Ishikawa (cell line): ENCODE measurements at regions not wholly inside any gene's neighbourhood (a gene's known extent, or its start where the extent isn't known, plus 50 kb on each side); places are given as distances from the start of the nearest gene placed in this dataset.

ENCODE experiments used
- CEBPB ChIP-seq: IDR thresholded peaks from 2 replicates; pipeline ENCODE4 v1.6.1; 2012
- CREB1 ChIP-seq: IDR thresholded peaks from 2 replicates; pipeline ENCODE4 v1.6.1; 2012; ENCODE audit warnings: low read depth
- EGR1 ChIP-seq: IDR thresholded peaks from 2 replicates; pipeline ENCODE4 v1.6.1; 2012
- EP300 ChIP-seq: IDR thresholded peaks from 2 replicates; pipeline ENCODE4 v1.6.1; 2012; ENCODE audit warnings: borderline replicate concordance
- FOXM1 ChIP-seq: IDR thresholded peaks from 2 replicates; pipeline ENCODE4 v1.6.1; 2012; ENCODE audit warnings: low read depth, borderline replicate concordance
- MAX ChIP-seq: IDR thresholded peaks from 2 replicates; pipeline ENCODE4 v1.6.1; 2012
- NFIC ChIP-seq: IDR thresholded peaks from 2 replicates; pipeline ENCODE4 v1.6.1; 2012
- RAD21 ChIP-seq: IDR thresholded peaks from 2 replicates; pipeline ENCODE4 v1.6.1; 2012; ENCODE audit warnings: low read depth
- TAF1 ChIP-seq: IDR thresholded peaks from 2 replicates; pipeline ENCODE4 v1.6.1; 2012; ENCODE audit warnings: low read depth, mild to moderate bottlenecking
- TCF12 ChIP-seq: IDR thresholded peaks from 2 replicates; pipeline ENCODE4 v1.6.1; 2012; ENCODE audit warnings: low read depth
- TEAD4 ChIP-seq: IDR thresholded peaks from 2 replicates; pipeline ENCODE4 v1.6.1; 2012
- USF1 ChIP-seq: IDR thresholded peaks from 2 replicates; pipeline ENCODE4 v1.6.1; 2012
- YY1 ChIP-seq: IDR thresholded peaks from 2 replicates; pipeline ENCODE4 v1.6.1; 2012; ENCODE audit warnings: low read depth
- ZBTB7A ChIP-seq: IDR thresholded peaks from 2 replicates; pipeline ENCODE4 v1.6.1; 2012; ENCODE audit warnings: low read depth
- TF ChIP-seq, protein P1 (sequence below): IDR thresholded peaks from 2 replicates; pipeline ENCODE4 v1.6.1; 2012; ENCODE audit warnings: low read depth, mild to moderate bottlenecking

DNA sequence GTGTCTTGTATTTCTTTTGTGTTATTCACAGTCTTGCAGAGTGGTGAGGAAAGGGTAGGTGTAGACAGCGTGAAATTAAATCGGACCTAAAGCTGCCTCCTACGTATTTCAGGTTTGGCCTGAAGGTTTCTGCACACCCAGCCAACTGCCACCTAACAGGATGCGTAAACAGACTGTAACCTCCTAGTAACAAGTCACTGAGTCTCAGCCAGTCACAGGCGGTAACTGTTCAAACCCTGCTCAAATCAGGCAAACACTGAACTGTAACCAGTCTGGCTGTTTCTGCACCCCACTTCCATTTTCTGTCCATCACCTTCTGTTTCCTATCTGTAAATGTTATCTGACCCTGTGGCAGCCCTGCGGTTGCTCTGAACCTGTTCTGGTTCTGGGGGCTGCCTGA, 87.1 kb downstream of the ADAMTS15 start:
- TF ChIP-seq FOXM1 (no peak), YY1 (no peak), TEAD4 (no peak), EGR1 (no peak), TAF1 (no peak), TCF12 (no peak), USF1 (no peak), RAD21 (no peak), MAX (no peak), NFIC (no peak), CREB1 (no peak), CEBPB (no peak), EP300 (no peak), ZBTB7A (no peak)
- TF ChIP-seq, protein P1, sequence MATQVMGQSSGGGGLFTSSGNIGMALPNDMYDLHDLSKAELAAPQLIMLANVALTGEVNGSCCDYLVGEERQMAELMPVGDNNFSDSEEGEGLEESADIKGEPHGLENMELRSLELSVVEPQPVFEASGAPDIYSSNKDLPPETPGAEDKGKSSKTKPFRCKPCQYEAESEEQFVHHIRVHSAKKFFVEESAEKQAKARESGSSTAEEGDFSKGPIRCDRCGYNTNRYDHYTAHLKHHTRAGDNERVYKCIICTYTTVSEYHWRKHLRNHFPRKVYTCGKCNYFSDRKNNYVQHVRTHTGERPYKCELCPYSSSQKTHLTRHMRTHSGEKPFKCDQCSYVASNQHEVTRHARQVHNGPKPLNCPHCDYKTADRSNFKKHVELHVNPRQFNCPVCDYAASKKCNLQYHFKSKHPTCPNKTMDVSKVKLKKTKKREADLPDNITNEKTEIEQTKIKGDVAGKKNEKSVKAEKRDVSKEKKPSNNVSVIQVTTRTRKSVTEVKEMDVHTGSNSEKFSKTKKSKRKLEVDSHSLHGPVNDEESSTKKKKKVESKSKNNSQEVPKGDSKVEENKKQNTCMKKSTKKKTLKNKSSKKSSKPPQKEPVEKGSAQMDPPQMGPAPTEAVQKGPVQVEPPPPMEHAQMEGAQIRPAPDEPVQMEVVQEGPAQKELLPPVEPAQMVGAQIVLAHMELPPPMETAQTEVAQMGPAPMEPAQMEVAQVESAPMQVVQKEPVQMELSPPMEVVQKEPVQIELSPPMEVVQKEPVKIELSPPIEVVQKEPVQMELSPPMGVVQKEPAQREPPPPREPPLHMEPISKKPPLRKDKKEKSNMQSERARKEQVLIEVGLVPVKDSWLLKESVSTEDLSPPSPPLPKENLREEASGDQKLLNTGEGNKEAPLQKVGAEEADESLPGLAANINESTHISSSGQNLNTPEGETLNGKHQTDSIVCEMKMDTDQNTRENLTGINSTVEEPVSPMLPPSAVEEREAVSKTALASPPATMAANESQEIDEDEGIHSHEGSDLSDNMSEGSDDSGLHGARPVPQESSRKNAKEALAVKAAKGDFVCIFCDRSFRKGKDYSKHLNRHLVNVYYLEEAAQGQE, result no peak

DNA sequence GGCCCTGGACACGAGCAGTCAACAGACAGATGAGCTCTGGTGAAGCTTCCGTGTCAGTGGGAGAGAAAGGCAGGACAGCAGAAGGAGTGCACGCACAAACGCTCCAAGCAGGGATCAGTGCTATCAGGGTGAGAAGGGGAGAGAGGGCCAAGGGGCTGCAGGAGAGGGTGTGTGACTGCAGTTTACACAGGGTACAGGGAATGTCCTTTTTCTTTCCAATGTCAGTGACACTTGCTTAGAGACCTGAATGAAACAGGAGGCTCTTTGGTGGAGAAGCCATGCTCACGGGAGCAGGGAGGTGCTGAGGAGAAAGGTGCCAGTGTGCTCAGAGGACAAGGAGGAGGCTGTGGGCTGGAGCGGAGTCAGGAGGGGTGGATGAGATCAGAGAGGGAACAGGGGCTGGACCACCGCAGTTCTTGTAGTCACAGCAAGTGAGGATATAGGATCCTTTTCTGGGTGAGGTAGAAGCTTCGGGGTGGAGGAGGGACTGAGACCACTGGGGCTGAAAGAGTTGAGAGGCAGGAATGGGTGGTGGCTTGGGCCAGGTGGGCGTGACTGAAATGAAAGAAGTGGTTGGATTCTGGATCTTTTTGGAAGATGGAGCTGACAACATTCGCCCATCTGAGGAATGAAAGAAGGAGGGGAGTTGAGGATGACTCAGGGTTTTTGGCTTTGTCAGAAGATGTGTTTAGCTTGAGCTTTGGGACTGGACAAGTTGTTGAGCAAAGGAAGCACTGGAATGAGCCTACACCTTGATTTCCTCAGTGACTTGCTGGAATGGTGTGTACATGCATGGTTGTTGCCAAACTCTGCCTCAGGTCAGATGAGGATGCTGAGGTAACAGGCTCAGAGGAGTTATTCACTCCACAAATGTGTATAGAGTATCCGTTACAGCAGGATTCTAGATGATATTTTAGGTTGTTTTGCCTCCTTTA, 87.9 kb downstream of the ADAMTS15 start:
- no peak for TF ChIP-seq CEBPB
- no peak for TF ChIP-seq EGR1
- no peak for TF ChIP-seq USF1
- TF ChIP-seq YY1, result no peak
- TF ChIP-seq, protein P1, result no peak
- TF ChIP-seq TCF12, result no peak
- TF ChIP-seq CREB1, result no peak
- no peak for TF ChIP-seq TEAD4
- no peak for TF ChIP-seq ZBTB7A
- no peak for TF ChIP-seq NFIC
- TF ChIP-seq FOXM1, result no peak
- no peak for TF ChIP-seq EP300
- no peak for TF ChIP-seq MAX
- no peak for TF ChIP-seq TAF1
- no peak for TF ChIP-seq RAD21

GRCh38 chr11:130544266-130544665, 95.8 kb downstream of the ADAMTS15 start:
- TF ChIP-seq TAF1, result no peak
- TF ChIP-seq NFIC, result no peak

DNA sequence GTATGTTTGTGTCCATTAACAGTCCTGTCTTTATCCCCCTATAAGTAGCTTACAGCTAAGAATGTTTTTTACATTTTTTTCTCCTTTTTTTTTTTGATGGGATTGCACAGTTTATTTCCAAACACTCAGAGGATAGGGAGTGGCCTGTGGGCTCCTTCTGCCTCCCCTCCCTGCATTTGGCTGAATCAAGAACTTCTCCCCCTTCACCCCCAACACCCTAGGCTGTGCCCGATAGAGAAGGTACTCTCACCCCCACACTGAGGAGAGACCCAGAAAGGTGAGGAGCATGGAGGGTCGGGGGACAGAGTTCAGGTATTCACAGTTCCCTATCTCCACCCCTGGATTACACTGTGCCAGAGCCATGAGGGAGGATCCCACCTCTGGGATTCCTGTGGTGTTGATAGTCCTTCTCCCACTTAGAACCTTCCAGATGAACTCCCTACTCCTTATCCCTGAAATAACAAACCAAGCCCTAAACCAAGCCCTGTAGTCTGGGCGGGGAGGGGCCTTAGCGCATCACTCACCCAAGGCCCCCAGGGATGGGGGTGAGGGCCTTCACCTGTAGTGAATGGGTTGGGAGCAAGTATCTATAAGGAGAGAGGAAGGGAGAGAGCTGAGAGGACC, 97.1 kb downstream of the ADAMTS15 start:
- TF ChIP-seq ZBTB7A (no peak), USF1 (no peak), TEAD4 (no peak), TAF1 (no peak), FOXM1 (no peak), MAX (no peak), CREB1 (no peak), YY1 (no peak), TCF12 (no peak), EGR1 (no peak), RAD21 (no peak), NFIC (no peak), EP300 (no peak), CEBPB (no peak)
- TF ChIP-seq, protein P1, result no peak
